Osteoblast (primary cell): ENCODE measurements at regions not wholly inside any gene's neighbourhood (a gene's known extent, or its start where the extent isn't known, plus 50 kb on each side); places are given as distances from the start of the nearest gene placed in this dataset.

ENCODE experiments used
- DNase-seq: peaks from one replicate; pipeline ENCODE4 v3.0.0; 2011; ENCODE audit warnings: low spot score, mixed read lengths; ENCODE audit not compliant: insufficient read length; ENCODE audit errors: missing footprints
- H2AFZ ChIP-seq: 2 replicates; pipeline ENCODE4 v1.6.0; 2011; ENCODE audit warnings: mild to moderate bottlenecking, low read length
- H3K27ac ChIP-seq: 2 replicates; pipeline ENCODE4 v1.5.1; 2011; ENCODE audit warnings: mild to moderate bottlenecking, low read depth, low read length, moderate library complexity
- H3K27me3 ChIP-seq: 2 replicates; pipeline ENCODE4 v1.6.0; 2012; ENCODE audit warnings: mild to moderate bottlenecking, control low read depth, inconsistent platforms, low read length, moderate library complexity; ENCODE audit not compliant: insufficient read depth
- H3K36me3 ChIP-seq: 2 replicates; pipeline ENCODE4 v1.5.1; 2011; ENCODE audit warnings: mild to moderate bottlenecking, low read length, control low read depth, moderate library complexity; ENCODE audit not compliant: insufficient read depth
- H3K4me1 ChIP-seq: 2 replicates; pipeline ENCODE4 v1.5.1; 2011; ENCODE audit warnings: mild to moderate bottlenecking, low read length, control low read depth, moderate library complexity; ENCODE audit not compliant: insufficient read depth
- H3K4me2 ChIP-seq: 2 replicates; pipeline ENCODE4 v1.6.0; 2011; ENCODE audit warnings: mild to moderate bottlenecking, low read length; ENCODE audit not compliant: insufficient read depth
- H3K4me3 ChIP-seq: fragments of 200-600 bp; sonication (generic); 3 replicates; pipeline ENCODE4 v1.5.1; 2012; ENCODE audit warnings: mild to moderate bottlenecking, low read length, inconsistent platforms; ENCODE audit not compliant: insufficient read depth
- H3K79me2 ChIP-seq: 2 replicates; pipeline ENCODE4 v1.6.0; 2012; ENCODE audit warnings: mild to moderate bottlenecking, low read length, control low read depth, inconsistent platforms; ENCODE audit not compliant: insufficient read depth
- H3K9me3 ChIP-seq: 2 replicates; pipeline ENCODE4 v1.5.1; 2011; ENCODE audit warnings: low read depth, low read length, control low read depth
- H4K20me1 ChIP-seq: 2 replicates; pipeline ENCODE4 v1.6.0; 2012; ENCODE audit warnings: mild to moderate bottlenecking, low read length, control low read depth; ENCODE audit not compliant: insufficient read depth
- CTCF ChIP-seq: IDR thresholded peaks from 2 replicates; pipeline ENCODE4 v1.5.1; 2011; ENCODE audit warnings: mild to moderate bottlenecking, low read depth, low read length, moderate library complexity; ENCODE audit errors: extremely low read depth

GRCh38 chr3:76657909-76658308 lies 382.0 kb upstream of the ROBO2 start:
- no peak overlapping the region for H3K4me2 ChIP-seq
- no peaks in the 10 kb centered on the region for H3K27me3 ChIP-seq
- no peaks in the 10 kb centered on the region for H3K79me2 ChIP-seq
- no peaks in the 10 kb centered on the region for H3K36me3 ChIP-seq
- DNase-seq: no peak
- H3K27ac ChIP-seq: no peak overlapping the region
- TF ChIP-seq CTCF: no peak
- H3K4me1 ChIP-seq: no peaks in the 10 kb centered on the region
- H3K9me3 ChIP-seq: no peaks in the 10 kb centered on the region
- no peaks in the 10 kb centered on the region for H4K20me1 ChIP-seq
- no peak overlapping the region for H2AFZ ChIP-seq
- H3K4me3 ChIP-seq: no peak overlapping the region

- no peaks in the 10 kb centered on the region for H3K4me1 ChIP-seq
- TF ChIP-seq CTCF: no peak
- no peaks in the 10 kb centered on the region for H4K20me1 ChIP-seq
- no peaks in the 10 kb centered on the region for H3K27me3 ChIP-seq
- DNase-seq: no peak
- no peak overlapping the region for H2AFZ ChIP-seq
- no peaks in the 10 kb centered on the region for H3K79me2 ChIP-seq
- H3K9me3 ChIP-seq: no peaks in the 10 kb centered on the region
- H3K4me2 ChIP-seq: no peak overlapping the region
- H3K27ac ChIP-seq: no peak overlapping the region
- no peaks in the 10 kb centered on the region for H3K36me3 ChIP-seq
- no peak overlapping the region for H3K4me3 ChIP-seq
These were observed 378.2 kb upstream of the ROBO2 start for GRCh38 chr3:76661527-76662250.

- Histone ChIP-seq H3K36me3 (no peaks in the 10 kb centered on the region), H3K9me3 (no peaks in the 10 kb centered on the region), H3K27me3 (no peaks in the 10 kb centered on the region), H4K20me1 (no peaks in the 10 kb centered on the region), H2AFZ (no peak overlapping the region), H3K4me2 (no peak overlapping the region), H3K27ac (no peak overlapping the region), H3K4me1 (no peaks in the 10 kb centered on the region), H3K4me3 (no peak overlapping the region), H3K79me2 (no peaks in the 10 kb centered on the region)
- no peak for DNase-seq
- no peak for TF ChIP-seq CTCF
These were observed 375.1 kb upstream of the ROBO2 start for GRCh38 chr3:76664816-76665215.

GRCh38 chr3:76668653-76669052 lies 371.2 kb upstream of the ROBO2 start:
- no peaks in the 10 kb centered on the region for H4K20me1 ChIP-seq
- H2AFZ ChIP-seq: no peak overlapping the region
- no peaks in the 10 kb centered on the region for H3K27me3 ChIP-seq
- H3K4me3 ChIP-seq: no peak overlapping the region
- no peaks in the 10 kb centered on the region for H3K79me2 ChIP-seq
- H3K9me3 ChIP-seq: no peaks in the 10 kb centered on the region
- H3K4me1 ChIP-seq: no peaks in the 10 kb centered on the region
- no peaks in the 10 kb centered on the region for H3K36me3 ChIP-seq
- no peak overlapping the region for H3K27ac ChIP-seq
- TF ChIP-seq CTCF: no peak
- no peak for DNase-seq
- no peak overlapping the region for H3K4me2 ChIP-seq
